Common myeloid progenitor, CD34-positive (primary cell): ENCODE measurements at regions not wholly inside any gene's neighbourhood (a gene's known extent, or its start where the extent isn't known, plus 50 kb on each side); places are given as distances from the start of the nearest gene placed in this dataset.
"Not testable (repeated sequence)": the region's sequence is repeated elsewhere in the genome, so short reads cannot be mapped to it uniquely, and the experiment has no call there.

Source experiments
- CTCF ChIA-PET: fragments of 350-600 bp; sonication (Branson Sonifier 250); formaldehyde crosslinking; loops from one replicate; lab custom pipeline; 2021; ENCODE audit warnings: antibody characterized with exemption; lab: Charles Lee
- POLR2A ChIA-PET: fragments of 350-600 bp; sonication (Branson Sonifier 250); formaldehyde crosslinking; loops from one replicate; lab custom pipeline; 2021; ENCODE audit warnings: antibody characterized with exemption; lab: Charles Lee
- DNase-seq, 3 donors: peaks; one replicate each; pipeline versions ENCODE4 v3.0.0 to v3.0.0-alpha.2; 2013
- H3K27ac ChIP-seq, 2 experiments: 1 replicate in 1 of 2; 2 replicates in 1 of 2; pipeline ENCODE4 v1.7.0; 2013; ENCODE audit warnings: inconsistent platforms in 2 of 2, low read length in 2 of 2, mild to moderate bottlenecking in 2 of 2, low read depth in 1 of 2, moderate library complexity in 1 of 2; ENCODE audit not compliant: severe bottlenecking in 2 of 2, insufficient read depth in 1 of 2, poor library complexity in 1 of 2
- H3K27me3 ChIP-seq, 5 experiments: replicated peaks in 2 of 5; 1 replicate in 3 of 5; 2 replicates in 2 of 5; pipeline versions ENCODE4 v1.6.1 to v1.7.0; 2013; ENCODE audit warnings: low read length in 4 of 5, mild to moderate bottlenecking in 2 of 5, moderate library complexity in 2 of 5, inconsistent platforms in 1 of 5; ENCODE audit not compliant: insufficient read depth in 5 of 5, control insufficient read depth in 4 of 5
- H3K36me3 ChIP-seq, 4 experiments: 1 replicate in 2 of 4; 2 replicates in 2 of 4; pipeline versions ENCODE4 v1.6.1 to v1.7.0; 2013; ENCODE audit warnings: low read length in 3 of 4, control low read depth in 1 of 4, mild to moderate bottlenecking in 1 of 4; ENCODE audit not compliant: control insufficient read depth in 4 of 4, insufficient read depth in 4 of 4
- H3K4me1 ChIP-seq, 4 experiments: 1 replicate in 3 of 4; 2 replicates in 1 of 4; pipeline versions ENCODE4 v1.6.1 to v1.7.1; 2013; ENCODE audit warnings: low read length in 3 of 4, mild to moderate bottlenecking in 3 of 4, control low read depth in 1 of 4, inconsistent platforms in 1 of 4, moderate library complexity in 1 of 4; ENCODE audit not compliant: control insufficient read depth in 4 of 4, insufficient read depth in 4 of 4; ENCODE audit errors: control extremely low read depth in 1 of 4
- H3K4me3 ChIP-seq, 7 experiments: 1 replicate in 4 of 7; 2 replicates in 3 of 7; pipeline versions ENCODE4 v1.5.1 to v1.7.0; 2013; ENCODE audit warnings: mild to moderate bottlenecking in 7 of 7, low read length in 6 of 7, moderate library complexity in 6 of 7, inconsistent platforms in 2 of 7, low read depth in 2 of 7, control low read depth in 1 of 7; ENCODE audit not compliant: insufficient read depth in 4 of 7, control insufficient read depth in 1 of 7; ENCODE audit errors: extremely low read depth in 1 of 7
- H3K9me3 ChIP-seq, 5 experiments: 1 replicate in 4 of 5; 2 replicates in 1 of 5; pipeline versions ENCODE4 v1.6.1 to v1.7.1; 2013; ENCODE audit warnings: low read length in 4 of 5, mild to moderate bottlenecking in 2 of 5, inconsistent platforms in 1 of 5, low read depth in 1 of 5, moderate library complexity in 1 of 5; ENCODE audit not compliant: control insufficient read depth in 4 of 5, insufficient read depth in 2 of 5; ENCODE audit errors: control extremely low read depth in 1 of 5
- WGBS: methylation state at CpG from one replicate; pipeline ENCODE4 v1.1.5; 2013; ENCODE audit not compliant: insufficient coverage; 5-methylcytosine and 5-hydroxymethylcytosine counted together

GRCh38 chr20:54742193-54742592, 266.8 kb downstream of the DOK5 start:
- Histone ChIP-seq H3K36me3 (no peaks in the 10 kb centered on the region), H3K4me3 (no peak overlapping the region), H3K27me3 (no peaks in the 10 kb centered on the region), H3K4me1 (no peaks in the 10 kb centered on the region), H3K9me3 (peaks cover 0 to 2% (median 0%) of the 10 kb centered on the region in 5 experiments), H3K27ac (no peak overlapping the region)
- no CpG with 5 or more reads among the region's 1 CpG for WGBS
- POLR2A ChIA-PET, result no interaction called here
- no peak for DNase-seq
- CTCF ChIA-PET, result no interaction called here

- no peak overlapping the region for H3K4me3 ChIP-seq
- no peaks in the 10 kb centered on the region for H3K9me3 ChIP-seq
- ChIA-PET POLR2A (no interaction called here), CTCF (no interaction called here)
- DNase-seq, result no peak
- no peaks in the 10 kb centered on the region for H3K4me1 ChIP-seq
- H3K27me3 ChIP-seq, result no peaks in the 10 kb centered on the region
- H3K36me3 ChIP-seq, result no peaks in the 10 kb centered on the region
- H3K27ac ChIP-seq, result no peak overlapping the region
- no CpG with 5 or more reads among the region's 4 CpGs for WGBS
Measured at GRCh38 chr20:54736421-54736820, 261.0 kb downstream of the DOK5 start.

- Histone ChIP-seq H3K27ac (no peak overlapping the region), H3K36me3 (no peaks in the 10 kb centered on the region), H3K4me1 (no peaks in the 10 kb centered on the region), H3K4me3 (no peak overlapping the region), H3K9me3 (no peaks in the 10 kb centered on the region), H3K27me3 (no peaks in the 10 kb centered on the region)
- CTCF ChIA-PET, result interaction anchor here (1.2 kb wide), 1 partner anchor 13 kb away, joined by 3 read pairs; no protein-coding TSS in a partner anchor
- DNase-seq, result no peak
- POLR2A ChIA-PET, result no interaction called here
Measured at GRCh38 chr20:54733687-54734086, 258.3 kb downstream of the DOK5 start.

- ChIA-PET CTCF (interaction anchor here (0.6 kb wide), 1 partner anchor 373 kb away, joined by 5 read pairs; no protein-coding TSS in a partner anchor), POLR2A (no interaction called here)
- Histone ChIP-seq H3K4me3 (no peak overlapping the region), H3K4me1 (no peaks in the 10 kb centered on the region), H3K9me3 (no peaks in the 10 kb centered on the region), H3K36me3 (no peaks in the 10 kb centered on the region), H3K27me3 (no peaks in the 10 kb centered on the region), H3K27ac (no peak overlapping the region)
- 100% methylated on average over 1 of the region's 4 CpGs for WGBS
- DNase-seq, result no peak
Measured at GRCh38 chr20:54727490-54727889, 252.1 kb downstream of the DOK5 start.

GRCh38 chr20:54726687-54727300, 251.4 kb downstream of the DOK5 start:
- H3K4me3 ChIP-seq, result no peak overlapping the region
- no peak for DNase-seq
- no peaks in the 10 kb centered on the region for H3K27me3 ChIP-seq
- no peaks in the 10 kb centered on the region for H3K9me3 ChIP-seq
- ChIA-PET POLR2A (no interaction called here), CTCF (interaction anchor here (0.6 kb wide), 1 partner anchor 374 kb away, joined by 5 read pairs; no protein-coding TSS in a partner anchor)
- no peaks in the 10 kb centered on the region for H3K36me3 ChIP-seq
- no peak overlapping the region for H3K27ac ChIP-seq
- H3K4me1 ChIP-seq, result no peaks in the 10 kb centered on the region
- WGBS, result 81% methylated on average over 6 of the region's 6 CpGs

GRCh38 chr20:54725266-54725665, 249.9 kb downstream of the DOK5 start:
- H3K9me3 ChIP-seq, H3K36me3 ChIP-seq, POLR2A ChIA-PET, H3K27ac ChIP-seq, H3K4me1 ChIP-seq, H3K4me3 ChIP-seq, H3K27me3 ChIP-seq, DNase-seq, CTCF ChIA-PET: not testable (repeated sequence)
- WGBS, result no CpG with 5 or more reads among the region's 2 CpGs

- WGBS, result 100% methylated on average over 1 of the region's 1 CpG
- no peak overlapping the region for H3K27ac ChIP-seq
- no peak overlapping the region for H3K4me3 ChIP-seq
- no peaks in the 10 kb centered on the region for H3K4me1 ChIP-seq
- H3K27me3 ChIP-seq, result no peaks in the 10 kb centered on the region
- CTCF ChIA-PET, result no interaction called here
- no peaks in the 10 kb centered on the region for H3K9me3 ChIP-seq
- H3K36me3 ChIP-seq, result no peaks in the 10 kb centered on the region
- DNase-seq, result no peak
- POLR2A ChIA-PET, result no interaction called here
Measured at GRCh38 chr20:54723723-54724122, 248.3 kb downstream of the DOK5 start.
